ENCODE measurements at regions not wholly inside any gene's neighbourhood (a gene's known extent, or its start where the extent isn't known, plus 50 kb on each side); places are given as distances from the start of the nearest gene placed in this dataset.

DNA sequence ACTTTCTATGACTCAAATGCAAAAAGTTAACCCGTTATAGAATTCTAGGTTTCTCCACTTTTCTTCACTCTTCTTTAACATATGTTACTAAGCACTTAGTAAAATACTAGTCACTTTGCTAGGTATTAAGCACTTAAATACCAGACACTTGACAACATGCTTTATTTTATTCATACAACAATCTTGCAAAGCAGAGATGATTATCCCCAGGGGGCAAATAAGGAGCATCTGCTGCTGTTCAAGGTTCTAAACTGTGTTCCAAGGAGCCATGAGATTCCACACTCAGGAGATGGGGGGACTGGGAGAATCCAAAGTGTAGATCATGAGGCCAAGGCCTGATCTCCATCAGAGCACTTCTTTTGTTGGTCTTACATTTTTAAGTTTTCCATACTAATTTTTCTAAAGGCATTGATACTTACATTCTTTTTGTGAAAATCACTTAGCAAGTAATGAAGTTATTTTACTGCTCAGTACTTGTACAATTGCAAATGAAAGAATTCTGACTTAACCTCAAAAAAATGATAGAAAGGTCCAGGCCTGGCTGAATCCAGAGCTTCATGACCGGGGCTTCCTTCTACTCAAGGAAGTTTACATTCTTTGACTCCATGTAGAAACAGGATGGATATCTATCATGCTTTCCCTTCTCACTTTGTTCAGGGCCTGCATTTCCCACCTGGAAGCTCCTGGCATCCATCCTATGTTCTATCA, 504.4 kb upstream of the WWC1 start:
- DNase-seq (no peak), ATAC-seq (no peak)
- H3K9me3 ChIP-seq, result no peaks in the 10 kb centered on the region
- no peaks in the 10 kb centered on the region for H3K4me1 ChIP-seq
- H3K27ac ChIP-seq, result no peak overlapping the region
- intact Hi-C loops (cut with DNase I), result no loop called here
- H3K36me3 ChIP-seq, result no peaks in the 10 kb centered on the region
- no peak overlapping the region for H3K4me3 ChIP-seq
- no peak for TF ChIP-seq POLR2A (IDR thresholded peaks at IDR 0.05)
- no peak for TF ChIP-seq CTCF (IDR thresholded peaks at IDR 0.05)
- H3K27me3 ChIP-seq, result no peaks in the 10 kb centered on the region
- 73% methylated on average over 2 of the region's 2 CpGs for WGBS (ENCODE audit: insufficient coverage, low coverage, low lambda C conversion rate, missing lambda C conversion rate)

GRCh38 chr5:167790045-167790444, 501.4 kb upstream of the WWC1 start:
- DNase-seq (no peak), ATAC-seq (no peak)
- Histone ChIP-seq H3K4me1 (peaks cover 0 to 10% (median 0%) of the 10 kb centered on the region in 4 donors), H3K27me3 (no peaks in the 10 kb centered on the region), H3K27ac (no peak overlapping the region), H3K9me3 (no peaks in the 10 kb centered on the region), H3K36me3 (no peaks in the 10 kb centered on the region), H3K4me3 (no peak overlapping the region)
- TF ChIP-seq CTCF (IDR thresholded peaks at IDR 0.05), result no peak
- TF ChIP-seq POLR2A (IDR thresholded peaks at IDR 0.05), result no peak
- 88% methylated on average over 7 of the region's 7 CpGs for WGBS (ENCODE audit: insufficient coverage, low coverage, low lambda C conversion rate, missing lambda C conversion rate)
- intact Hi-C loops (cut with DNase I), result no loop called here

DNA sequence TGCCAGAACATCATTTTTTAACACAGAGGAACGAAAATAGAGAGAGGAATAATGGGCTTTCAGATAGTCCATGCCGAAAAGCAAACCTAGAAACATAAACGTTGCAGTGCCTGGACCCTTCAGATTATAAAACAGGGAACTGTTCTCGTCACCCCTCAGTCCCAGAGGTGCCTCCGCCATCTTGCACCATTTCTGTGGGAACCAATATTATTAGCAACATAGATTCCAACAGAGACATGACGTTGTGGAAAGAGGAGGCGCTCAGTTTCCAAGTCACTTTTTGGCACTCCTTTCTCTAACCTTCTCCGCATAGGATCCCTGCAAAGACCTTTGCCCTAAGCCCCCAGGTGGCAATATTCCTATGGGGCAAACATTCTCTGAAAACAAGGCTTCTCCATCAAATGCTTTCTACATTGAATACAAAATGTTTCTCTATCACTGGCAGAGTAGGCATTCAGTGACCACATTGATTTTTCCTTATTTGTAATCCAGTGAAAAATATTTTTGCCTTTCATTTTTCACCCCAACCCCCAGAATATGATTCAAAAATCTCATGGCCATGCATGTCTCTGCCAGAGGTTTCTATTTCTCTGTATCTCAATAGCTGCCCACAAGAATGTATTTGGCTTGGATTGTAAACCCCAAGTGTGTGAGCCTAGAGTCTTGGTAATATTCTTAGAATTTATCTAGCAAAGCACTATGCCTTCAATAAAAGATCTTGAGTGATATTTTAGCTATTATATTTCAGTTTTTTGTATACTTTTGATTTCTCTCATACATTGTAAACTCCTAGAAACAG, 500.8 kb upstream of the WWC1 start:
- Histone ChIP-seq H3K27me3 (no peaks in the 10 kb centered on the region), H3K4me3 (no peak overlapping the region), H3K27ac (no peak overlapping the region), H3K36me3 (no peaks in the 10 kb centered on the region), H3K9me3 (no peaks in the 10 kb centered on the region), H3K4me1 (peaks cover 0 to 10% (median 0%) of the 10 kb centered on the region in 4 donors)
- intact Hi-C loops (cut with DNase I), result no loop called here
- WGBS (ENCODE audit: insufficient coverage, low coverage, low lambda C conversion rate, missing lambda C conversion rate), result 48% methylated on average over 3 of the region's 8 CpGs
- ATAC-seq (no peak), DNase-seq (no peak)
- TF ChIP-seq CTCF (IDR thresholded peaks at IDR 0.05) (no peak), POLR2A (IDR thresholded peaks at IDR 0.05) (no peak)

DNA sequence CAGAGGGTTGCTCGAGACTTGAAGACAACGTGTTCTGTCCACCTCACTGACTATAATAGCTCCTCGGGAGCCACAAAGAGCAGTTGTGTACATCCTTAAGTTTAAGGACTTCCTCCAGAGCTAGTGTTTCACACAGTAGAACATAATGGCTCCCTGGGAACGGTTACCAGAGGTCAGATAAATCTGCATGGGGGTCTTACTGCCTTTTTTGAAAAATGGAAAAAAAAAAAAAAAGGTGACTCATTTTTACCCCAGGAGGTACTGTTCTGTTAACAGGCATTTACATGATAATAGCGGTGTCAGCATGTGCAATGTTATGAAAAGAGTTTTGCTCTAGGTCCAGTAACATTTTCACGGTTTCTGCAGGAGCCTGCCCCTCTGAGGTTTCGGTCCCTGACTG, 498.9 kb upstream of the WWC1 start:
- no peak for ATAC-seq
- Histone ChIP-seq H3K36me3 (no peaks in the 10 kb centered on the region), H3K4me3 (no peak overlapping the region), H3K27ac (no peak overlapping the region), H3K4me1 (peaks cover 0 to 10% (median 0%) of the 10 kb centered on the region in 4 donors), H3K9me3 (no peaks in the 10 kb centered on the region), H3K27me3 (no peaks in the 10 kb centered on the region)
- intact Hi-C loops (cut with DNase I), result no loop called here
- DNase-seq, result no peak
- 79% methylated on average over 7 of the region's 7 CpGs for WGBS (ENCODE audit: insufficient coverage, low coverage, low lambda C conversion rate, missing lambda C conversion rate)
- TF ChIP-seq CTCF (IDR thresholded peaks at IDR 0.05), result no peak
- TF ChIP-seq POLR2A (IDR thresholded peaks at IDR 0.05), result no peak
